HEK293T (cell line): ENCODE measurements at regions not wholly inside any gene's neighbourhood (a gene's known extent, or its start where the extent isn't known, plus 50 kb on each side); places are given as distances from the start of the nearest gene placed in this dataset.

ENCODE experiments used
- FOXM1 ChIP-seq: fragments of 450-650 bp; IDR thresholded peaks from 2 replicates; pipeline ENCODE4 v1.6.1; 2017; ENCODE audit warnings: mild to moderate bottlenecking, borderline replicate concordance
- SP1 ChIP-seq: fragments of 450-650 bp; IDR thresholded peaks from 2 replicates; pipeline ENCODE4 v1.6.1; 2017
- TARDBP ChIP-seq: fragments of 450-650 bp; IDR thresholded peaks from 2 replicates; pipeline ENCODE4 v1.6.1; 2016

- TF ChIP-seq SP1 (no peak), TARDBP (no peak), FOXM1 (no peak)
Measured at GRCh38 chr13:93118081-93118615, 108.5 kb upstream of the GPC6 start.
